NCI-H345 treated with DMSO at 0.1 percent for 48 hours (cell line): ENCODE measurements at regions not wholly inside any gene's neighbourhood (a gene's known extent, or its start where the extent isn't known, plus 50 kb on each side); places are given as distances from the start of the nearest gene placed in this dataset.
A peak's percentile ranks its signal among the peaks of the same experiment; 100 is the strongest.

ENCODE experiments used
- DNase-seq: peaks from one replicate; lab custom pipeline; 2025; ENCODE audit not compliant: unreplicated experiment; lab: John Stamatoyannopoulos, UW

- no peak for DNase-seq
Measured at GRCh38 chr10:128461991-128462390, 335.8 kb upstream of the MKI67 start.

GRCh38 chr10:128462844-128463243 lies 336.6 kb upstream of the MKI67 start:
- no peak for DNase-seq

- DNase-seq: peak; percentile 4
Measured at GRCh38 chr10:128463991-128464760, 338.0 kb upstream of the MKI67 start.

- no peak for DNase-seq
Measured at GRCh38 chr10:128465697-128466096, 339.5 kb upstream of the MKI67 start.

DNA sequence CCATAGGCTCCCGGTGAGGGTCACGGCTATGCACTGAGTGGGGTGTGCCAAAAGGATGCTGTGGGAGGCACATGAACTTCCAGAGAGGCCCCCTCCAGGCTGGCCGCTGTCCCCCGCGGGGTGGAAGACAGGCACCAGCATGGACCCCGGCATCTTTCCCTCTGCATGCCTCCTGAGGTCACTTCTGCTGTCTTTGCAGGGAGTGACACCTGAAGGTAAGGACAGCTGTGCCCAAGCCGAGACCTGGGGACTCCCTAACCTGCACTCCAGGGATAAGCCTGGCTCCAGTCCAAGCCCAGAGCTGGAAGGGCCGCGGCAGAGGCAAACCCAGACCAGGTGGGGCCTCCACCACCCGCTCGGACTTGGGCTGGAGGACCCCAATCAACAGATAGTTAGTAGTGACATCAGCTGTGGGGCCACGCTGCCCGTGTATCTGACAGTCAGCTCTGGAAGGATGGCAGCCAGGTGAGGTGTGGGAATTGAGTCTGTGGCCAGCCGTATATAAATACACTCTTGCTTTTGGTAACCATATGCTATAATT lies 340.7 kb upstream of the MKI67 start:
- DNase-seq: no peak

GRCh38 chr10:128468462-128468861 lies 342.2 kb upstream of the MKI67 start:
- no peak for DNase-seq

DNA sequence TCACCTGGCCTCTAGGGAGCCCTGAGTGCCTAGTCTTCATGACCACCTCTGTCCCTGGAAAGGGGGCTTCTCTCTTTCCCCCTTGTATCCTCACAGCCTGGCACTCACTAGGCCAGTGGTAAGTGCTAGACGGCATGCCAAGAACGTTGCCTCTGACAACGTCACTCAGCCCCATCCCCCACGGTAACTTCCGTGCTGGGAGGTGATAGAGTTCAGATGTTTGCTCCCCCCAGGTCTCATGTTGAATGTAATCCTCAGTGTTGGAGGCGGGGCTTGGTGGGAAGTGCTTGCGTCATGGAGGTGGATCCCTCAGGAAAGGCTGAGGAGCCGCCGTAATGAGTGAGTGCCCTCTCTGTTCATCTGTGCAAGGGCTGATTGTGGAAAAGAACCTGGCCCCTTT lies 343.3 kb upstream of the MKI67 start:
- no peak for DNase-seq

GRCh38 chr10:128470321-128470965 lies 344.2 kb upstream of the MKI67 start:
- DNase-seq: peak; percentile 15

DNA sequence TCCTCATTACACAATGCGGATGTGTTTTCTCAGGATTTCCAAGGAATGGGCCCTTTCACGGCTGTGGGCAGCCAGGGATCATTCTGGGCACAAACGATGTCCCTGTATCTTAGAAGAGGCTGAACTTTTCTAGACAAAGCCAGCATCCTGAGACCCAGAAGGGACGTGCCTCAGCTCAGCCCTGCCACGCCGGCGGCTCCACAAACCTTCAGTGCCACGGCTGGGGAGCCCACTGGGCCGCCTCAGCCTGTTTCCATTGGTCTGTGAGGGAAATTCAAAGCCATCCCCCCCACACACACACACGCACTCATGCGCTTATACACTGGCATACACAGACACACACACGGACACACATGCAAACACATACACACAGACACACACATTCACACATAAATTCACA lies 344.9 kb upstream of the MKI67 start:
- no peak for DNase-seq

DNA sequence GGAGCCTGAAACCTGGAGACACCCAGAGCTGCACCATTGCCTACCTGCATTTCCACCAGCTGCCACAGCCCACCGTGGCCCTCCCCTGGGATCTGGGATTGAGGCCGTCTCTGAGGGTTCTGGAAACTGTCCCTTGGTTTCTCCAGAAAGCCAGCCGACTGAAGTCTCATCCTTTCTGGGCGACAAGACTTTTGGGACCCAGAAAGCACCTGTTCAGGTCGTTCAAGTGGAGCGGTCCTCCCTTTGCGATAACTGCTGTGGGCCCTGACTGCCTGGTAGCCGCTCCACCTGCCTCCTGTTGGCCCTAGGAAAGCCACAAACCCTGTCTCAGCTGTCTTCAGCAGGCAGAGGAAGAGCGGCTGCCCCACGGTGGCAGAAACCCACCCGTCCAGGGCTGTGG lies 346.0 kb upstream of the MKI67 start:
- no peak for DNase-seq

GRCh38 chr10:128473396-128473795 lies 347.2 kb upstream of the MKI67 start:
- DNase-seq: no peak

DNA sequence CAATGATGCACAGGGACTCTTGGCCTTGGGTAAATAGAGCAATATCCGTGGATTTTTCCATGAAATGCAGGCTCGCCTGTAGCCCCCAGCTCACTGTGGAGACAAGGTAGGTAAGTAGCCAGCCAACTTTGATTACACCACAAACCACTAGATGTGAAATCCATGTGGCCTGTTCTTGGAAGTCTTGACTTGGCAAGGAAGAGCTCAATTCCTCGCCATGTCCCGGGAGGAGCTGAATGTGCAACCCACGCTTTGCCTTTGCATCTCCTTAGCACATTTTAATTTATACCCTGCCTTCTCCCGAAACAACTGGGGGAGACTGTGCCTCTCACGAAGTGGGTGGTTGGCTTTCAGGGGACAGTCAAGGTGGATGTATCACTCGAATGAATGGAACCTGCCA lies 347.7 kb upstream of the MKI67 start:
- DNase-seq: no peak

DNA sequence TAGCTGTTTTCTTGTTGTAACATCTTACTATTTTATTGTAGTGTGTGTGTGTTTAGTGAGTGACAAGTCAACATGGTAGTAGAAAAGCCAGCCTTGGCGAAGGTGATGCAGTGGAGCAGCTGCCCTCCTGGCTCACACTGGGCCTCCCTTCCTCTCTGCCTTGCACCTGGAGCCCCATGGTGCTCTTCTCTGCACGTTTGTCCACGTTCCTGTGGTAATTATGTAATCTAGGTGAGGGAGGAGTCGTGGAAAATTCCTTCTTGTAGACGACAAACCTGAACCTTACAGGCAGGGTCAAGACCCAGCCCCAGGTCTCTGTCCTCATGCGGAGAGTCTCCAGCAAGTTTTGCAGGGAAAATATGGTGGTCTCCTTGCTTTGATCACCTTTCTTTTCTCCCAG lies 348.3 kb upstream of the MKI67 start:
- DNase-seq: no peak

- DNase-seq: no peak
Measured at GRCh38 chr10:128475686-128476367, 349.6 kb upstream of the MKI67 start.

GRCh38 chr10:128476368-128476725 lies 350.1 kb upstream of the MKI67 start:
- no peak for DNase-seq

DNA sequence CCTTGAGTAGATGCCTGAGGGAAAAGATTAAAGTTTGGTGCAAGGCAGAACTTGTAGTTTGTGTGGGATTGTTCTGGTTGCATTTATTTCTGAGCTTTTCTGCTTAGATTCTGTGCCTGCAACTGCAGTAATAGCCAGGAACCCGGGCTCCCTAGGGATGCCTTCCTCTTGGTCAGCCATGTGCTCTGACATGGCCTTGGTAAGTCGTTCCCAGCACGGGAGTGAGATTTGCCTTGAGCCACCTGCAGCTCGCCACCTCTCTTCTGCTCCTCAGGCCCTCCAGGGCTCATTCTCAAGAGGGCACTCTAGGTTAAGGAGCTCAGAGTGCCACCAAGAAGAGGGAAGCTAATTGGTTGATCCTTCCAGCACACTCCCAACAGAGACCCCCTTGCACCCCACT lies 350.6 kb upstream of the MKI67 start:
- DNase-seq: no peak

DNA sequence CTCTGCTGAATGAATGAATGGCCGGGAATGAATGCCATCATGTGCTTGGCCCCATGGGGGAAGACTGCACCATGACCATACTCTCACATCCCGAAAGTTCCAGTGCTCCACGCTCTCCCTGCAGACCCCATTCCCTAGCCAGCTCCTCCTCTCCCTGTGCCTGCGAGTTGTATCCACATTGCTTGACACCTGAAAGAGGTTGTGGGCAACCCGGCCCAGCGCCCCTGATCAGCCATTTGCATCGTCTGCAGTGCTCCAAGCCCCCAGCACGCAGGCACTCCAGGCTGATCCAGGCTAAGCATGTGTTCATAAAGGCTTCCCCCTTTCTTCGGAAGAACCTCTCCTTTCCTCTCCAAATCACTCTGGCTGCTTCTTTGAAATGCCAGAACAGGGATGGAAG lies 354.4 kb upstream of the MKI67 start:
- no peak for DNase-seq

DNA sequence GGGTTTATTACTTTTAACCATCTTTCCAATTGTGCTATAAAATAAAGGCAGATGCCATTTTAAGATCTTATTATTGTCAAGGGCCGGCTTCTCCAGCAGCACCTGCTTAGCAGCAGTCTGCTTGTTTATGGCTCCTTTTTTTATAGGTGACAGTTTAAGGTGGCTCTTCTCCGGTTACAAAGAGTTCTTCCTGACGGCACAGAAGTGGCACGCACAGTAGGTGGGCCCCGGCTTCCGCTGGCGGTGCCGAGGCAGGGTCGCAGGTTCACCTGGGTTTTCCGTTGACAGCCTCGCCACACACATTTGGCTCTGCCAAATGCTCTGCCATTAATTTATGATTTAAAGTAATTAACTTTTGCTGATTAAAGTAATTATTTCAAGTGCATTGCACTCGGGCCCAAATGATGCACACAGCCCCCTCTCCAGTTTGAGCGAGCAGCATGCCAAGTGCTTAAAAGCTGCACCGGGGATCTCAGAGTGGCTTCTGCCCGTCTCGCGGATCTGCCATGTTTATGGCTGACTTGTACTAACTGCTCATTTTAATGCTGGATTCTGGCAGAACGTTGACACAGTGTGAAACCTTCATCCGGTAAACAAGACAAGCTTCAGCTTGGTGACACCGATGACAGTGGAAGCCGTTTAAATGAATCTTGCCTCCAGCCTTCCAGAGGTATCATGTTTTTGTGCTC lies 355.1 kb upstream of the MKI67 start:
- DNase-seq: peak; percentile 73

- DNase-seq: no peak
Measured at GRCh38 chr10:128482052-128482451, 355.8 kb upstream of the MKI67 start.

DNA sequence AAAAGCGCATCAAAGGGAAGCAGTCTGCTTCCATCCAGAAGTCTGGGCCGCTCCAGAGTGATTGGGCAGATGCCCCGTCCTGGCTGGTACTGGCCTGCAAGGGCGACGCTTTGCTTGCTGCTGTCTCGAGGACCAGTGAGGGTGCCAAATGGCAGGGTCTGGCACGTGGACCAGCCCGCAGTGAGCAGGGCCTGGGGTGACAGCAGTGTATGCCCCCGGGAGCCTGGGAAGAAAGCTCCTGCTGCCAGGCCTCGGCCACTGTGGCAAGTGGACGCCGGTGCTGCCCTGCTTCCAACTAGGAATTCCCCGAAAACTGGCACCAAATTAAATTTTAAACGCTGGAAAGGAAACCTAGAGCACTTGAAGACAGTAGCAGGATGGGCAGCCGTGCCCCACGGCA lies 357.0 kb upstream of the MKI67 start:
- no peak for DNase-seq

DNA sequence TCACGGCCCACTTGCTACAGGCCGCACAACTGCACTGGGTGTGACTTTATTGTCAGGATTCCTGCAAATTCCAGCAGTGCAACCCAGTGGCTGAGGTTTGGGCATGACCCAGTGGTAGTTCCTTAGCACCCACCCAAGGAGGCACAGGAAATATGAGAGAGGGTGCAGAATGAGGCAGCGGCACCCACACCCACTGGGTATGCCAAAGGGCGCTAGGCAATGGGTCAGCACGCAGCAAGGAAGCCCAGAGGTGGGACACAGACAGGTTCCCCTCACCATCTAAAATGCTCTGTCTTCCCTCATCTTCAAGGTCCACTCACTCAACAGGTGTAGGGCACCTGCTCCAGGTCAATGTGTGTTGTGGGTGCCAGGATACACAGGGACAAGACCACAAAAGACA lies 357.8 kb upstream of the MKI67 start:
- no peak for DNase-seq
